HG03521 (cell line): ENCODE measurements at regions not wholly inside any gene's neighbourhood (a gene's known extent, or its start where the extent isn't known, plus 50 kb on each side); places are given as distances from the start of the nearest gene placed in this dataset.
"Not testable (repeated sequence)": the region's sequence is repeated elsewhere in the genome, so short reads cannot be mapped to it uniquely, and the experiment has no call there.

Experiments
- ATAC-seq: cut with Tn5 transposase; IDR thresholded peaks from one replicate; pipeline ENCODE4 v1.9.1; 2021; ENCODE audit warnings: mild to moderate bottlenecking, moderate library complexity; ENCODE audit not compliant: unreplicated experiment

DNA sequence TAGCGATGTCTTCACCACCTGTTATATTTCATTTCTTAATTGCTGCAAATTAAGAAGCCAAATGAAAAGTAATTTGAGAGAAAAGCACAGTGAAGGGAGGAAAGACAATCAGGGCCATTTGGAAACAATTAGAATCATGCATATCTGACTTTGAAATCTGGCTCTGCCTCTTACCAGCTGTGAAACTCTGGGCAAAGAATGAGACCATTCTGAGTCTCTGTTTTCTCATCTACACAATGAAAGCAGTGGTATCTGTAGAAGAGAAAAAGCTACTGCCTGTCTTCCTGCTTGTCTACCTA, 334.5 kb upstream of the CYRIA start:
- ATAC-seq, result no peak

DNA sequence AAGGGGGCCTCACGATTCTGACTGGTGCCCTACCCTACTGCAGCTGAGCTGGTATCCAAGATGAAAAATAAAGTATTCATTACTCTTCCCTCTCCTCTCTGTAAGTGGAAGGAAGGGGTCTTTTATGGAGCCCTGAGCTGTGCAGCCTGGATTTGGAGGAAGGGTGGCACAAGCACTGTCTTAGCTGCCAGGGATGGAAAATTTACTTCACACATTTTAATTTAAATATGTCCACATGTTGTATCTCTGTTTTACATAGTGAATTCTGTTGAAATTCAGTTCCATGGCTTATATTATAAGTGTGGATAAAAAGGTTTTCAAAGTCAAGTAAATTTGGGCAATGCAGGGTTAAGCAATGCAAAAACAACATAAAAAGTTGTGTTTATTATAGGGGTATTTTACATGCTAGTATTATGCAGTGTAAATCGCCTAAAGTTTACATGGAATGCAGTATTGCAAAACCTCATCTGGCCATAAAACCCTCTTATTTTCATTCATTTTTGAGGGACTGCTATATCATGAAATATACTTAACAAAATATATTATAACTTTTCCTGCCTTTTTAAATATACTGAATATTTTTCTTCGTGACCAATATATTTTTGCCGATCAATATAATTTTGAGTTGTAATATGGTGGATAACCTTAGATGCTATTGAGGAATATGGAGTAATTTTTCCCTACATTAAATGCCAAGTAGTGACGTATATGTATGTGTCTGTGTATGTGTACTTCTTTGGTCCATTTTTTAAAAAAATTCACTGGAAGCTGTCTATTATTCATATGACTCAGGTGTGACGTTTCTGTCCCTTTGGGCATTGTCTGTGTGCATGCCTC, 333.9 kb upstream of the CYRIA start:
- ATAC-seq, result no peak

DNA sequence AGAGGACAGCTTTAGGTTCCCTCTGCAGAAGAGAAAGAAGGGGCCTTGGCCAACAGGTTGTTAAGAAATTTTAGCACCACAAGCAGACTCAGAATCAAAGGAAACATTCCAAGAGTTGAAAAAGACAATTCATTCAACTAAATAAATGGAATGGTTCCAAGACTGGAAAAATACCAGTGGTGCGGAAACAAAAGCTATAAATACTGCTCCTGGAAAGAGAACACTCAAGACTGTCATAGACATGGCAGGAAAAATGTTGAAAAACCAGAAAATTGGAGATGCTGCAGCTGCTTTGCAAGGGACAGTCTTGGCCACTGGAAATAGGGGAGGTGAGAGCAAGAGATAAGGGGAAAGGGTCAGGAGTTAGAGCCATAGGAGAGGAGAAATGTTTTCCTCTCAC, 312.7 kb upstream of the CYRIA start:
- ATAC-seq, result no peak

DNA sequence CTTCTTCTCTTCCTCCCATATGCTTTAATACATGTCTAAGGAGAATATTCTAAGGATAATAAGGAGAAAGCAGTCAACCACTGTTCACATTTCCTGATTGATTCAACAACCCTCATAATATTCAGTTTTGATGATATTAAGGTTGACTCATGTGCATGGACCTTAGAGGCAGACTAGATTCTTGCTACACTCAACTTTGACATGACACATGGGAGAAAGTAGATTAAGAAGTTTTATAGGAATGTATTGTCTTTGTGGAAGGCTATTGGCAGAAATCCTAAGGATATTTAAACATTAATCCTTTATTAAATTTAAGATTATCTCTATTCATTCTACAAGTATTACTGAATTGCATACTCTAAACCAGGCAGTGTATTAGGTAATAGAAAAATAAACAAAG, 309.1 kb upstream of the CYRIA start:
- ATAC-seq, result no peak

DNA sequence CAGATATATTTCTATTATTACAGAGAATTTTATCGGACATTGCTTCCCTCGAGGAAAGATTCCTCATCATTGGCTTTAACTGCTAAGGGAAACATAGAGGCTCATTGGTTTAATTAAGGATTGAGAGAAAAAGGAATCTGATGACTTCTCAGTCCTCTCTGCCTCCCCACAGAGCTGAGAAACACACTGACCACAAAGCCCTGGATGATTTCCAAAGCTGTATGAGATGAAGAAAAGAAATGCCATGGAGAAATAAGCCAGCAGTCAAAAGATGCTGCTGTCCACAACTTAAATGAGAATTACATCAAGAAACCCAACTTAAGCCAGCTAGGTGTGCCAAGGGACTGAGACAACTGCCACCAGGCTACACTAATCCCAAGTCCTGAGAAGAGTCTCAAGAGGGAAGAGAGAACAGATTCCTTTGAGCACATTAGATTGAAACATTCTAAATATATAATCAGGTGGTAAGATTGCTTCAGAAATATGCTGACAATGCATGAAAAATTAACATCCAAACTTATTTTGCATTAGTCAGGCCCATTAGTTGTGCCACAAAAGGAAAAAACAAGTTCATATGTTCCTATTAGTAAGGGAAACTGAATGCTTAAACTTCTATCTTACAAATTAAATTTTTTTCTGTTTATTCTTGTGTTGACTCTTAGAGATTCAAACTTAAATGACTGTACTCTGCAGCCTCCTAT, 308.1 kb upstream of the CYRIA start:
- no peak for ATAC-seq

DNA sequence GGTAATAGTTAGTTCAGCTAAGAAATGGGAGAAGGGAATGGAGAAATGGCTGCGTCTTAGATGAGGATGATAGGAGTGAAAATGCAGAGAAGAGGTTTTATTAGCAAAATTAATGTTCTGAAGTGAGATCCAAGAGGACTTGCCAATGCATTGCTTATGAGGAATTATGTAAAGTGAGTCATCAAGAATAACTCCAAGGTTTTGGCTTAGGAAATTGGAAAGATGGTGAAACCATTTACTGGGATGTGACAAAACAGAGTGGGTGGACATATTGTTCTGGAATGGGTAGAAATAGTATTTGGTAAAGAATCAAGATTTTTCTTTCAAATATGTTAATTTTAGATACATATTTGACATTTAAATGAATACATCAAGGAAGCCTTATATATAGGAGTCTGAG, 306.6 kb upstream of the CYRIA start:
- no peak for ATAC-seq

DNA sequence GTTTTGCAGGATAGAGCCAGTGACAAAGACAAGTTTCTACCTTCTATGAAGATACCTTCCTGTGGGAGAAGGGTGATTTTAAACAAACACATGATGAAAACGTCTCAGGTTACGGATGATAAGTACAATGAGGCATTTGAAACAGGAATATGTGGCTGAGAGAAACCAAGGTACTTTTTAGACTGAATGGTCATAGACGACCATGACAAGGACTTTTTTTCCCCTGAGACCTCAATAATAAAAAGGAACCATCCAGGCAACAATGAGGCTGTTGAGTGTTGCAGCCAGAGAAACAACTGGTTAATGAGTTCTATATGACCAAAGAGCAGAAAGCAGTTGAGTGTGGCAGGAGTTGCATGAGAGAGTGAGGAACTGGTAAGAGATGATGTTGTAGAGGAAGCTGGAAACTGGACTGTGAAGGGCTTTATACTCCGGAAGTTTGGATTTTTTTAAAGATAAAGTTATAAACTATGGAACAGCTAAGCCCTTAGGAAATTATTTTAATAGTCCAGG, 306.1 kb upstream of the CYRIA start:
- ATAC-seq, result no peak

DNA sequence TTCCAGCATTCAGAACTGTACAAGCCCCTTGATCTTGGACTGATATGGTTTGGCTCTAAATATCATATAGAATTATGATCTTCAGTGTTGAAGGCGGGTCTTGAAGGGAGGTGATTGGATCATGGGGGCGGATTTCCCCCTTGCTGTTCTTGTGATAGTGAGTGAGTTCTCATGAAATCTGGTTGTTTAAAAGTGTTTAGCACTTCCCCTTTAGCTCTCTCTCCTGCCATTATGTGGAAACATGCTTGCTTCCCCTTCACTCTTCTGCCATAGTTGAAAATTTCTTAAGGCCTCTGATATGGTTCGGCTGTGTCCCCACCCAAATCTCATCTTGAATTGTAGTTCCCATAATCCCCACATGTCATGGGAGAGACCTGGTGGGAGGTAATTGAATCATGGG, 305.3 kb upstream of the CYRIA start:
- ATAC-seq, result not testable (repeated sequence)

DNA sequence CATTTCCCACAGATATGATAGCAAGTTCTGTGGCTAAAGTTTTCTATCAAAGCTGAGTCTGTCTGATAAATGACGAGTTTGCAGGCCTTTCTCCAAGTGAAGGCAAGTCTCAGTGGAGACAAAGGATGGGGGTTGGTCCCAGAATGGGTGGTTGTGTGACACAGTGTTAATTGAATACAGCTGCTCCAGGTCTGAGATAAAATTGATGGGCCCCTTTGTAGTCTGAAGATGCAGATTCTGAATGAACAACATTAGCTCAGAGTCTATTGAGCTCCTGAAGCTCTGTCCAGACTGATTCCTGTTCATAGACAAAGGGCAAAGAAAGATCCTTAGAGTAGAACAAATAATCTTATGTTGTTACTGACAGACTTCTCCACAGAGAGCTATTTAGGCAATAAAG, 296.9 kb upstream of the CYRIA start:
- no peak for ATAC-seq

DNA sequence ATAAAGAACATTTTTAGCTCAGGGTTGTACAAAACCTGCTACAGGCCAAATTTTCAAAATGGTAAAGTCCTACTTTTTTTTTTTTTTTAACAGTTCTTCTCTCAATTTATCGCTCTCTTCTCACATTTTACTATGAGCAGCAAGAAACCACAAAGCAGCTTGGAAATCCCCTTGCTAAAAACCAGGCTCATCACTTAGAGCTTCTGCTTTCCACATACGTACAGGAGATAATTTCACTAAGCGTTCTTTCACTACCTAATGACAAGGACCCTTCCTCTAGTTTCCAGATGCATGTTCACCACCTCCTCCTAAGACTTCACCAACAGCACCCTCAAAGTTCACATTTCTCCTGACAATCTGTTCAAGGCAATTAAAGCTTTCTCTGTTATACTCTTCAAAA, 294.9 kb upstream of the CYRIA start:
- ATAC-seq, result no peak

DNA sequence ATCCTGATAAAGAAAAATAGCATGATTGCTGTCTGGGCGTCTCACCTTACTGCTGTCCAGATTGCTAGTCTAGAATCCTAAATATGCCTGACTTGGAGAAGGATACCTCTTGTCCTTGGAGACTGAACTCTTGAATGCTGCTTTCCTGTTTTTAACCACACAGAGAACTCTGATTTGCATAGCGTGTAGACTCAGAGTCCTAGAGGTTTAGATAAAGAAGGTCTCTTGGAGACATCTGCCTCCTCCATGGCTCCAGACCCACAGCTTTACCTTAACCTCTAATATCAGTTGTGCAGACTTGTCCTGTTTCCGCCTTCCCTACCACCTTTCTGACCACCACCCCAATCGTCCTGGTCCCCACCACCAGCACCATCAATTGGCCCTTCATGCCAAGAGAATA, 292.6 kb upstream of the CYRIA start:
- ATAC-seq, result no peak

DNA sequence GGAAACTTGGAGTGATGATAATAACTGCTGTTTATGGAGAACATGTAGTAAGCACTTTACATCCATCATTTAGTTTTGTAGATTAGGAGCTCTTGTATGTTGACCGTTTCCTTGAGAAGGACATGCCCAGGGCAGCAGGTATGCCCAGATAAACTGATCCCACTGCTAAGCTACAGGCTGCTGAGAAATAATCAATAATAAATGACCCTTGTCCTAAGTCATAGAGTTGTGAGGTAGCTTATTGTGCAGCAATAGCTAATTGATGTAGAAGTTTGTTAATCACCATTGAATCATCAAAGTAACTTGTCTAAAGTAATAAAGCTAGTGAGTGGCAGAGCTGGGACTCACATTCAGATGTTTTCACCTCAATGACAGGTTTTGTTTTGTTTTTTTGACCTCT, 287.2 kb upstream of the CYRIA start:
- no peak for ATAC-seq

DNA sequence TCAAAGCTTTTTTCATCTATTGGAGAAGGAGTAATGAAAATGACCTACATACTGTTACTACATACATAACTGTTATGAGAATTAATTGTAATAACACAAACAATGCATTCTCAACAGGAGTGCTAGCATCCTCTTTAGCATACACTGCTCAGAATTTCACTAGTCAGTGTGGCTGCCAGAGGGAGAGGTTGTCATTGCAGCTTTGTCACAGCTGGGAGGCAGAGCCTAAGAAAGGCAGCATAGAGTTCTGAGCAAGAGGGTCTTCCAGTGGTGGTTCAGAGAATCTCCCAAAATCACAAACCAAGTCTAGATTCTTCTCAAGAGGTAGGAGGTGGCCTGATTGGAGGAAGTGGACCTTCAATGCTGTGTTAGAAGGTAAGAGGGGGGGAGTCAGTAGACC, 286.7 kb upstream of the CYRIA start:
- ATAC-seq, result no peak

DNA sequence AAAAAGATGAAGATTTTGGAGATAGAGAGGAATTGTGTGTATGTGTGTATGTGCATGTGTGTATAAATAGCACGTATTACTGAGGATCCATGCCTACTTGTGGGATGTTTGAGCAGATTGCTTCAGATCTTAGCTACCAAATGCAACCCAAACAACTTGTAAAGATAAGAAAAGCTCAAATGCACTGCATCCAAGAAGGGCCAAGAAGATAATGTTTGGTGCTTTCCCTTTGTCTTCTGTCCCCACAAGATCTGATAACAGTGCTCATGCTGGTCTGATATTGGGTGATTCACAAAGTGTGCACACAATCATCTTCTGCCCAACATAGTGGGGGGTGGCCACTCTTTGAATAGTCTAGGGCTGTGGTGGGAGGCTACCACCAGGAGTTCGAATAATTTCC, 284.8 kb upstream of the CYRIA start:
- no peak for ATAC-seq

DNA sequence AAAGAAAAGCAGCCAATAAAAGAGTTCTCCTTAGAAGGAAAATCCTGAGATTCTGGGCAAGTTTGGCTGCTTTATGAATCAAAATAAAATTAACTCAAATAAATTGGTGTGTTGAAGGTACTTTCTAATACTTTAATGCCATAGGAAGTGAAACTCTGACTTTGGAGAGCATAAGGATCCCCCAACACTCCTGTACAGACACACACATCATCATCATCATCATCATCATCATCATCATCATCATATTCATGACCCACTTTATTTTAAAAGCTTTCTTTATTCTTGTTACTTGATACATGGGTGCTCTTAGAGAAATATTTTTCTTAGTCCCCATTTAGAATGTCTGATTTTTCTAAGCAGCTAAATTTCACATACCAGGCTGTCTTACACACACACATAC, 283.1 kb upstream of the CYRIA start:
- no peak for ATAC-seq

DNA sequence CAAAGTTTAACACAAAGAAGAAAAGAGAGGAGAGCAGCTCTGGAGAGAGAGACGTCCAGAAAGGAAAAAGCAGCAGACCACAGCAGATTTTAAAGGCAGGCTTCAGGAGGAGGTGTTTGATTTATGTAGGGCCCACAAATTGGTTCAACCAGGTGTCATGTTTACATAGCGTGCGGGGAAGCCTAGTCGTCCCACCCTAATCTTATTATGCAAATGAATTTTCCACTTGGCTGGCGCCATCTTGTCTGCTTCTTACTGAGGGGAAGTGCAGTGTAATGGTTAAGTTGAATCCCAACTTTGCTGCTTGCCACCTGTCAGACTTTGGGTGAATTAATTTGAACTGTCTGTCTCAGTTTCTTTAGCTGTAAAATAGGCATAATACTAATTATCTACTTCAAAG, 282.4 kb upstream of the CYRIA start:
- no peak for ATAC-seq

DNA sequence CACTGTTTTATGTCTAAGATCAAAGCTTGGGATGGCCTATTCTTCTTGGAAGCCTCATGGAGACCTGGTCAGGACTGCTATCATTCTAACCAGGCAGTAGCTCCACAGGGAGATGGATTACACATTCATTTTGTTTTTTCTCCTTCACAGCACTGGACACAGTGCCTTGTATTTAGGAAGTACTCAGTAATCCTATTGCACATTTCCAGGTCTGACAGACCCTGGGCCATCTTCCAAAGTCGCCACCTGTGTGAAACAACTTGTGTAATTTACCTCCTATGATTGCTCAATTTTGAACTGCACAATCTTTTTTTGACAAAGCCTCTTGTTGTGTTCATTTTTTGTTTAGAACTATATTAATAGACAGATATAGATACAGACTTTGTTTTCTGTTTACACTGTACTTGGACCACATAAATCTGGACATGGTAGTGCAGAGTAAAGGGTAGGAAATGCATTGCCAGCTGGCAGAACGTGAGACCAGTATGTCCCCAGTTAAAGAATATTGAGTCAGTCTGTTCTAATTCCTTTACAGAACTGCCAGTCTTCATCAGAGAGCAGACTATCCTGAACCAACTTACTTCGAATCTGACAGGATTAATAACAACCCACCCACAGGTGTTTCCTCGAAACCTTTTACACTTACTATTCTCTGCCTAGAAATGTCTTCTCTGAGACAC, 277.8 kb upstream of the CYRIA start:
- ATAC-seq, result no peak

DNA sequence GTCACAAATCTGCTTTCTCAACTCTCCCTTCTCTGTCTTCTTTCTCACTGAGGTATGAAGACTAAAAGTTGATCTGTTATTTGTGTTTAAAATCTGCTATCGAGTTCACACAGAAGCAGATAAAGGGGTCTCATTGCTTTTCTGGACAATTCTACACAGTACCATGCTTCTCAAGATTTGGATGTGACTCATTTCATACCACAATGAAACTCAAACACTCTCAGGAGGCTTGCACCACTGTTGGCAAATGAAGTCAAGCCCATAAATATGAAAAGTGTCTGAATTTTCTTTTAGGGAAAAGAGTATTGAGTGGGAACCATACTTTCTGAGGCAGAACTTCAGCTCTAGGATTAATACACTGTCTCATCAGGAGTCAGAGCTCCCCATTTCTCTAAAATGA, 274.6 kb upstream of the CYRIA start:
- ATAC-seq, result no peak

DNA sequence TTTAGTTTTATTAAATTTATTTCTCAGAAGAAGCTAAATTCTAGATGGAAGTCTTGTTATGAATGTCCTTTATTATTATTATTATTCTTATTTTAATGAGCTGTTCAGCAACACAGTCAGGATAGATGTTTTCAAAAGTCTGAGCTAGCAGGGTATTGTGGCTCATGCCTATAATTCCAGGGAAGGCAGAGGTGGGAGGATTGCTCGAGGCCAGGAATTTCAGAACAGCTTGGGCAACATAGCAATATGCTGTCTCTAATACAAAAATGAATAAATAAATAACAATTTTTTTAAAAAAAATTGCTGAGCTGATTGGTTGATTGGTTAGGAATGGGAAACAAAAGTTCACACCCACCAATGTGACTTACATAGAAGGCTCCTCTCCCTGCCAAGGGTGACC, 274.1 kb upstream of the CYRIA start:
- no peak for ATAC-seq

DNA sequence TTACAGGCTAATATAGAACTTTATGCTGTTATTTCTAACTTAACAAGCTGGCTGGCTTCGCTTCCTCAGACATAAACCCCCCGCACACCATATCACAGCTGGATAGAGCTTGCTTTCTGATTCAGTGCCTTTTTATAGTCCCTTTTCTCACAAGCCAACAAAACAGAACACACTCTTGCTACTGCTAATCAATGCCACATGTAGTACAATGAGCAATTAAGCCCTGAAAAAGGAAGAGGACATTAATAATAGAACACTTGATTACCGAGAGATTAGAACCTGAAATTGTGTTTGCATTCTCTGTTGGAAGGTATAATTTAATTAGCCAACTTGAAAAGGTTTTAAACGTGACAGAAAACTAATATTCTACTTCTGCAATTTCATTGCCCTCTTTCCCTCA, 267.7 kb upstream of the CYRIA start:
- ATAC-seq, result no peak

DNA sequence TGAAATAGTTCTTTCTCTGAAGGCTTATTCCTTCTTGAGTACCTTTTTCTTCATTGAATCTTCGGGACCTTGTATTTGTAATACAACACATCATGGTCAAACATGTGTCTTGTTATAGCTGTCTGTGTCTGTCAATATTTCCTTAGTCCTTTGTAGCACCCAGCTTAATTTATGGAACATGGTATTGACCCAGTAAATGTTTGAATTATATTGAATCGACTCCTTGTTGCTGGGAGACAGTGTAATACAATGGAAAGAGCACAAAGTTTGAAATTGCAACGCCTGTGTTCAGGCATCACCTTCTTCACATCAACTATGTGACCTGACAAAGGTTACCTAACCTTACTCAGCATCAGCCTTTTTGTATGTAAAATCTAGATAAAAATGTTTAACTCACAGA, 267.2 kb upstream of the CYRIA start:
- ATAC-seq, result no peak

DNA sequence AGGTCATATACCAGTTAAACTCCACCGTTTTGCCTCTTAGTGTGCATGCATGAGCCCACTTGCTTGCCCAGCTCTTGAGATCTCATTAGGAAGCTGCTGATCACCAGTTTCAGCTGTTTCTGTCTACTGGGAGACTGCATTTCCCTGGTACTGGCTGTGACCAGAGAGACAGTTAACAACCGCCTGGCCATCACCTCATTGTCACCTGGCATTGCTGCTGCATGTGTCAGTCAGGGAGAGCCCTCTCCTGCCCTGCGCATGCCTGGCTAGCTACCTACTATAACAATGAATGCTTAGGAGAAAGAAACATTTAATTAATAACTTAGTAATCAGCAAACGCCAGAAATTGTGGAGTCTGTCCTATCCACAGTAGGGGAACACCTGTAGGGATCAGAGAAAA, 265.8 kb upstream of the CYRIA start:
- no peak for ATAC-seq
